ENCODE measurements at regions not wholly inside any gene's neighbourhood (a gene's known extent, or its start where the extent isn't known, plus 50 kb on each side); places are given as distances from the start of the nearest gene placed in this dataset.

DNA sequence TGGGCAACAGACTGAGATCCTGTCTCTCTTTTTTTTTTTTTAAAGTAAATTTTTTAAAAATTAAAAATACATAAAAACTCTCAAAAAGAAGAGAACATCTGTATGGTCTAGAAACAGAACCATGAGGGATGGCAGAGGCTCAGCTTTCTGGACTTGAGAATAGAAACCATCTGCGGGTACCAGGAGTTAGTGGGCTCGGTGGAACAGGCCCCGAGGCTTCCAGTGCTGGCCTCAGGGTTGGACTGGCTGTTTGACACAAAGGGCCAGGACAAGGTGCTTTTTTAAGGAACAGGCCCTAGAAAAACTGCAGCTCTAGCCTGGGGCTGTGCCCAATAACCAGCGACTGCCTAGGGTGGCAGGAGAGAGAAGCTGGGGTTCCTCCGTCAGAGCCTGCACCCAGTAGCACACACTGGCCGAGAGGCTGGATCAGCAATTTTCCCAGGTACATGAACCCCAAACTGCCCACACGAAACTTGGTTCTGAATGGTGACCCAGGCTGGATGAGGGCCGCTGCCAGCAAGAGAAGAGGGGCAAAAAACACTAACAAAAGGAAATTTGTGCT is 131.0 kb upstream of the OLIG3 start:
- no peak for TF ChIP-seq SNAI2 (CRISPR knock-in tag; IDR thresholded peaks at IDR 0.05)
- TF ChIP-seq ZNF565 (CRISPR knock-in tag; conservative IDR thresholded peaks at IDR 0.05; ENCODE audit: low read depth): no peak
- TF ChIP-seq, protein P1, sequence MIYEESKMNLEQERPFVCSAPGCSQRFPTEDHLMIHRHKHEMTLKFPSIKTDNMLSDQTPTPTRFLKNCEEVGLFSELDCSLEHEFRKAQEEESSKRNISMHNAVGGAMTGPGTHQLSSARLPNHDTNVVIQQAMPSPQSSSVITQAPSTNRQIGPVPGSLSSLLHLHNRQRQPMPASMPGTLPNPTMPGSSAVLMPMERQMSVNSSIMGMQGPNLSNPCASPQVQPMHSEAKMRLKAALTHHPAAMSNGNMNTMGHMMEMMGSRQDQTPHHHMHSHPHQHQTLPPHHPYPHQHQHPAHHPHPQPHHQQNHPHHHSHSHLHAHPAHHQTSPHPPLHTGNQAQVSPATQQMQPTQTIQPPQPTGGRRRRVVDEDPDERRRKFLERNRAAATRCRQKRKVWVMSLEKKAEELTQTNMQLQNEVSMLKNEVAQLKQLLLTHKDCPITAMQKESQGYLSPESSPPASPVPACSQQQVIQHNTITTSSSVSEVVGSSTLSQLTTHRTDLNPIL (CRISPR knock-in tag; IDR thresholded peaks at IDR 0.05; ENCODE audit: low read depth): no peak
- TF ChIP-seq, protein P2, sequence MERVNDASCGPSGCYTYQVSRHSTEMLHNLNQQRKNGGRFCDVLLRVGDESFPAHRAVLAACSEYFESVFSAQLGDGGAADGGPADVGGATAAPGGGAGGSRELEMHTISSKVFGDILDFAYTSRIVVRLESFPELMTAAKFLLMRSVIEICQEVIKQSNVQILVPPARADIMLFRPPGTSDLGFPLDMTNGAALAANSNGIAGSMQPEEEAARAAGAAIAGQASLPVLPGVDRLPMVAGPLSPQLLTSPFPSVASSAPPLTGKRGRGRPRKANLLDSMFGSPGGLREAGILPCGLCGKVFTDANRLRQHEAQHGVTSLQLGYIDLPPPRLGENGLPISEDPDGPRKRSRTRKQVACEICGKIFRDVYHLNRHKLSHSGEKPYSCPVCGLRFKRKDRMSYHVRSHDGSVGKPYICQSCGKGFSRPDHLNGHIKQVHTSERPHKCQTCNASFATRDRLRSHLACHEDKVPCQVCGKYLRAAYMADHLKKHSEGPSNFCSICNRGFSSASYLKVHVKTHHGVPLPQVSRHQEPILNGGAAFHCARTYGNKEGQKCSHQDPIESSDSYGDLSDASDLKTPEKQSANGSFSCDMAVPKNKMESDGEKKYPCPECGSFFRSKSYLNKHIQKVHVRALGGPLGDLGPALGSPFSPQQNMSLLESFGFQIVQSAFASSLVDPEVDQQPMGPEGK (CRISPR knock-in tag; IDR thresholded peaks at IDR 0.05; ENCODE audit: borderline replicate concordance): no peak
- TF ChIP-seq, protein P3, sequence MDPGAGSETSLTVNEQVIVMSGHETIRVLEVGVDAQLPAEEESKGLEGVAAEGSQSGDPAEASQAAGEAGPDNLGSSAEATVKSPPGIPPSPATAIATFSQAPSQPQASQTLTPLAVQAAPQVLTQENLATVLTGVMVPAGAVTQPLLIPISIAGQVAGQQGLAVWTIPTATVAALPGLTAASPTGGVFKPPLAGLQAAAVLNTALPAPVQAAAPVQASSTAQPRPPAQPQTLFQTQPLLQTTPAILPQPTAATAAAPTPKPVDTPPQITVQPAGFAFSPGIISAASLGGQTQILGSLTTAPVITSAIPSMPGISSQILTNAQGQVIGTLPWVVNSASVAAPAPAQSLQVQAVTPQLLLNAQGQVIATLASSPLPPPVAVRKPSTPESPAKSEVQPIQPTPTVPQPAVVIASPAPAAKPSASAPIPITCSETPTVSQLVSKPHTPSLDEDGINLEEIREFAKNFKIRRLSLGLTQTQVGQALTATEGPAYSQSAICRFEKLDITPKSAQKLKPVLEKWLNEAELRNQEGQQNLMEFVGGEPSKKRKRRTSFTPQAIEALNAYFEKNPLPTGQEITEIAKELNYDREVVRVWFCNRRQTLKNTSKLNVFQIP (CRISPR knock-in tag; IDR thresholded peaks at IDR 0.05; ENCODE audit: borderline replicate concordance, low read depth): no peak
- TF ChIP-seq ZC3H10 (CRISPR knock-in tag; IDR thresholded peaks at IDR 0.05): no peak
- no peak for TF ChIP-seq ZNF8 (CRISPR knock-in tag; IDR thresholded peaks at IDR 0.05)
- TF ChIP-seq ESRRG (CRISPR knock-in tag; IDR thresholded peaks at IDR 0.05): no peak
- no peak for TF ChIP-seq RARB (CRISPR knock-in tag; IDR thresholded peaks at IDR 0.05)
- TF ChIP-seq BACH2 (CRISPR knock-in tag; IDR thresholded peaks at IDR 0.05; ENCODE audit: borderline replicate concordance): no peak
